GM18517 (cell line): ENCODE measurements at regions not wholly inside any gene's neighbourhood (a gene's known extent, or its start where the extent isn't known, plus 50 kb on each side); places are given as distances from the start of the nearest gene placed in this dataset.

Source experiments
- ATAC-seq: cut with Tn5 transposase; IDR thresholded peaks from one replicate; pipeline ENCODE4 v1.9.1; 2021; ENCODE audit warnings: mild to moderate bottlenecking, moderate library complexity; ENCODE audit not compliant: unreplicated experiment

- no peak for ATAC-seq
These were observed 238.2 kb upstream of the FLRT2 start for GRCh38 chr14:85291731-85292130.

- no peak for ATAC-seq
These were observed 236.2 kb upstream of the FLRT2 start for GRCh38 chr14:85293612-85294234.

- no peak for ATAC-seq
These were observed 234.6 kb upstream of the FLRT2 start for GRCh38 chr14:85295318-85295717.

GRCh38 chr14:85296456-85297210 is 233.3 kb upstream of the FLRT2 start:
- no peak for ATAC-seq

GRCh38 chr14:85300107-85300506 is 229.8 kb upstream of the FLRT2 start:
- no peak for ATAC-seq

GRCh38 chr14:85301506-85301905 is 228.4 kb upstream of the FLRT2 start:
- ATAC-seq: no peak

- ATAC-seq: no peak
These were observed 223.9 kb upstream of the FLRT2 start for GRCh38 chr14:85306024-85306423.

GRCh38 chr14:85308531-85309300 is 221.2 kb upstream of the FLRT2 start:
- ATAC-seq: no peak

- ATAC-seq: no peak
These were observed 219.3 kb upstream of the FLRT2 start for GRCh38 chr14:85310491-85311272.

- ATAC-seq: no peak
These were observed 216.3 kb upstream of the FLRT2 start for GRCh38 chr14:85313560-85314207.

- no peak for ATAC-seq
These were observed 214.7 kb upstream of the FLRT2 start for GRCh38 chr14:85315290-85315689.

- ATAC-seq: no peak
These were observed 214.1 kb upstream of the FLRT2 start for GRCh38 chr14:85315733-85316290.

GRCh38 chr14:85316701-85317410 is 213.1 kb upstream of the FLRT2 start:
- no peak for ATAC-seq

GRCh38 chr14:85317491-85318021 is 212.4 kb upstream of the FLRT2 start:
- ATAC-seq: no peak

- ATAC-seq: no peak
These were observed 210.8 kb upstream of the FLRT2 start for GRCh38 chr14:85319101-85319500.

GRCh38 chr14:85319998-85320630 is 209.8 kb upstream of the FLRT2 start:
- ATAC-seq: no peak

- no peak for ATAC-seq
These were observed 204.6 kb upstream of the FLRT2 start for GRCh38 chr14:85325134-85326017.

GRCh38 chr14:85332401-85332800 is 197.5 kb upstream of the FLRT2 start:
- ATAC-seq: no peak
